GM19438 (cell line): ENCODE measurements at regions not wholly inside any gene's neighbourhood (a gene's known extent, or its start where the extent isn't known, plus 50 kb on each side); places are given as distances from the start of the nearest gene placed in this dataset.

Source experiments
- ATAC-seq: cut with Tn5 transposase; IDR thresholded peaks from one replicate; pipeline ENCODE4 v1.9.1; 2021; ENCODE audit warnings: low read depth; ENCODE audit not compliant: unreplicated experiment

DNA sequence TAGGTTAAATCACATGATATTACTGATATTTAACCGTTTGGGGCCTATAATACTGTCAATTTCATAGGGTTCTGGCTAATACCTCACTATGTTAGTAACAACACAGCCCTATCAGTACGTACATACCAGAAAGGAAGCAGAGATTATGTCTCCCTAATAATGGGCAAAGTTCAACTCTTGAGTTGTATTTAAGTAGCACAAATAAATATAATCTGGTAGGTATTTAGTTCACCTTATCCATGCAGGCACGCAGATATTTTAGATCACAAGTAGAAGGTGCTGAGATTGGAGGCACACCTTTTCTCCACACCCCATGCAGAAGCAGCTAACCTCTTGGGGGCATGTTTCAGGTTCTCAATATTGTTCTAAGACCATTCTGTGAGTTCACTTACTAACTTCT, 118.9 kb downstream of the IRS1 start:
- no peak for ATAC-seq

DNA sequence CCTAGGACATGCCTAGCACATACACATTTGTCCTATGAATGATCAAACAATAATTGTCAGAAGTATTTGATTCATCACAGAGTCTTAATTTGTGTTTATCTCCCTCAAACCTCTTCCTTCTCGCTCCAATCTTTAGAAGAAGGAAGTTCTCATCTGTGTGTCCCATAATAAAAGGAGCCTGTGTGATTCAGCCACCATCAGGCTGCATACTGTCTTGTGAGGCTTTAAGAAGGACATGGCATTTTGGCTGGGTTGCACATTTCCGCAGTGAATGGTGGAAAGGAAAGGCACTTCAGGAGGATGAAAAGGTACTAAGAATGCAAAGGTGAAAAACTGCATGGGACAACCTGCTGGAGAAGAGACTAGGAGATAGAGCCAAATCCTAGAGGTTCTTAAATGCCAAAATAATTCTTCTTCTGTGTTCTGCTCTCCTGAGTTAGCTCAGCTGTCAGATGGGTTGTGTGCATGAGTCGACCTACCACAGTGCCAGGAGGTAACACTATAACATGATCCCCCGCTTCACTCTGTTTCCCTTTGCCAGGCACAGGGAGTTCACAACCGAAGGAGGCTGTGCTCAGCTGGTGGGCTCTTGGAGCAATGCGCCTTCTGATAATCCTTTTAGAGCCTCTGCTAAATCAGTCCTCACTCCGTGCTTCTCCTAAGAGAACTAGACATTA, 120.1 kb downstream of the IRS1 start:
- no peak for ATAC-seq

DNA sequence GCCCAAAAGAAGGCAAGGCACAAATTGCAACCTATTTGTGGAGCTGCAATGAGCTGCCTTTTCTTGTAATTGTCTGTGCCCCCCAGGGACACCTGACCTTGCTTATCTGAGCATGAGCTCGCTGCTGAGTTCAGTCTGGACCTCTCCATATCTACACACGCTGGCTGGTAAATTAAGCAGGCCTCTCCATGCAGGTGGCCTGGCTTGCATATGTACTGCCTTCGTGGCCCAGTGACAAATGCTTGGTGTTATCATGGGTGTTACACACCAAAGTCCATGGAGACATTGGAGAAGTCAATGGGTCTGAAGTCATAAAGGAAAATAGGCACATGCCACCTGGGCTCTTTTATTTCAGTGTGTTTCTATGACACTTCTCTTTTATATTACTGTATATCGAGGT, 121.2 kb downstream of the IRS1 start:
- ATAC-seq: no peak

DNA sequence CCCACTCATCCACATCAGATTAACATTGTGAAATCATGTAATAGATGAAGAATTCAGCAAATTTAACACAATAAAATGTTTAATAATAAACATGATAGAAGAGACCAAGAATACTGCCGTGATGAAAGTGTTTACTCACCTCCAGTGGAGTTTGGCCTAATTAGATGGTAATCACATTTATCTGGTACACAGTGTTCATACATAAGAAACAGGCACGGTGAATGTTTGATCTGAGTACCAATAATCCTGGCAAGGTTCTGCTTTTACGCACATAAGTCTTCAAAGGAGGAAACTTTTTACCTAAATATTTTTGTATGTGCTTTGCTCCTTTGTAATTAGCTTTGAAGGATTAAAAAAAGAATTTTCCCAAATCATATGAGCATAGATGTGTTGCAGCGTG, 122.5 kb downstream of the IRS1 start:
- ATAC-seq: no peak

DNA sequence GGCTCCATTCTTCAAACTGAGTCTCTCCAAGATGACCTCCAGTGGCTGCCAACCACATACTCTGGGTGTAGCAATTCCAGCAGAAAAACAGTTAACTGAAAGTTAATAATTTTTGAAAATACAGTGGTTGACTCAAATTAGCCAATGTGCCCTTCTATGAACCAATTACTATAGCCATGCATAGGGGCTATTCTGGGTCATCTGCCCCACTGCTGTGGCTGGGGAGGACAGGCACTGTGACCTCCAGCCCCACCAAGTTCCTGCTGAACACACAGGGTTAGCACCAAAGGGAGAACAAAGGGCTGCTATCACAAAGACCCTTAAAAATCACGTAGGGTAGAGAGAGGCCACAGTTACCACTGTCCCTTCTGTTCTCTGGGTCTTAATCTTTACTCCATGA, 123.0 kb downstream of the IRS1 start:
- no peak for ATAC-seq

DNA sequence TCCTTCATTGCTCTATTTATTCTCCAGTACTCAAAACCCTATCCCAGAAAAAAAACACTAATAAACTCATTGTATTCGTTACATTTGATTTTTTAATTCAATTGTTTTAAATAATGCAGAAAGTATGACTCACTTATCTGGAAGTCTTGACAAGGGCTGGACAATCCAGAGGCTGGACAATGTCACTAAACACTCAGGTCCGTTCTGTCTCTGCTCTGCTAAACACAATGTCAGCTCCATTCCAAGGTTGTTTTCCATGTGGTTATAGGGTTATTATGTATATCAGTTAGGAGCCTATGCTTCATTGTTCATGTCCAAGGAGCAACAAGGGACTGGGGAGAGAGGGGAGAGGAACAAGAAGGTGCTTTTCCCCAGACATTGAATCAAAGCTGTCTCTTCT, 125.5 kb downstream of the IRS1 start:
- ATAC-seq: no peak

DNA sequence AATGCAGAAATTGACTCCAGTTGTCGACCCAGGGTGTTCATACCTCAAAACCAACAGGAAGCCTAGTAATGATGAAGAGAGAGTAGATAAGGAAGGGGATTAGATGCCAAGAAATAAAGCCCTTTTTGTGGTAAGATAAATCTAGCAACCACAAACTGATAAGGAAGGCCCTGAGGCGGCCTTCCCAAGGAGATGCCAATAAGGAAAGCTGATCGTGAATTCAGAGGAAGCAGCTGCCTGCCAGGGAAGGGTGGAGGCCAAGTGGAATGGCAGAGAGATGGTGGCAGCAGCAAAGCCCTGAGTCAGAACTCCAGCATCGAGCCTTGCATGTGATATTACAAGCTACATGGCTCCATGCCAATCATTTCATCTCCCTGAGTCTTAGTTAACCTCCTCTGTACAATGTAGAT, 126.3 kb downstream of the IRS1 start:
- no peak for ATAC-seq

DNA sequence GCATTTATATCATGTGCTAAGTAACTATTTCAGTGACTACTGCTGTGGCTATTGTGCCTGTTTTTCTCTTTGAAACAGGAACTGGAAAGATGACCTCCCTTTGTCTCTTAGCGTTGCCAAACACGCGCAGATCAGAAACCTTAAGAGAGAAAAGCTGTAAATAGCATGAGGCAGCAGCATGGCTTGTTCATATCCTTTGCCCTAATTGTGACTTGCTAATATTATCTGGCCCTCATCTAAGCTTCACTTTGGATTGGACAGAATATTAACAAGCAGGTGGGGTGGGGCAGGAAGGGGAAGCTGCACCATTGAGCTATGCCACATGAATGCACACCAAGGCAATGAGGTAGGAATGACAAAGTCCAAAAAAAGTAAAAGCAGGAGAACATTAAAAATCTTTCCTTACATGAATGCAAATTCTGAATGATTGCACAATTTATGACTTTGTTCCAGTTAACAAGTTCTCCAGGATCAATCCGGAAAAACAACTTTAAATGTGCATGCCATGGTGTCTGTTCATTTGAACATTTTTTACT, 128.4 kb downstream of the IRS1 start:
- no peak for ATAC-seq

DNA sequence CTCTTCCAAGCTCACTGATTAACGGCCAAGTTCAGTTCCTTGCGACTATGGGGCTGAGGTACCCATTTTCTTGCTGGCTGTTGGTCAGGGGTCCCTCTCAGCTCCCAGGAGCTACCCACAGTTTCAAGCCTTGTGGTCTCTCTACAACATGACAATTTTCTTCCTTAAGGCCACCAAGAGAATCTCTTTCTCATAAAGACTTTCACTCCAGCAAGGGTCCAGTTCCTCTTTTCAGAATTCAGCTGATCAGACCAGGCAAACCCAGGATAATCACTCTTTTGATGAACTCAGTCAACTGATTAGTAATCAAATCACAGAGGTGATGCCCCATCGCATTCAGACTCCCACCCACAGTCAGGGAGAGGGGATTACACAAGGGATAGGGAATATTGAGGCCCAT, 129.7 kb downstream of the IRS1 start:
- peak; percentile 54 for ATAC-seq

DNA sequence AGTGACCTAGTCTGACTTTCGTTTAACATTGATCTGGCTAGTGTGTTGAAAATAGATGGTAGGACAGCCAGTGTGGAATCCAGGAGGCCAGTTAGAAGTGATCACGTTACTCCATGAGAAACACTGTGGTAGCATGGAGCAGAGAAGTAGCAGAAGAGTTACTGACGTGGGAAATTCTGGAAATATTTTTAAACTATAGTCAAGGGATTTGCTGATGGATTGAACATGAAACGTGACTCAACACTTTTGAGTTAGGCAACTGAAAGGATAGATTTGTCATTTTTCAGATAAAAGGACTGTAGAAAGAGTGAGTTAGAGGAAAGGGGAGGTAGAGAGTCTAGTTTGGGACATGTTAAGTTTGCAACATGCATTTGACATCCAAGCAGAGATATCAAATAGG, 130.4 kb downstream of the IRS1 start:
- no peak for ATAC-seq

DNA sequence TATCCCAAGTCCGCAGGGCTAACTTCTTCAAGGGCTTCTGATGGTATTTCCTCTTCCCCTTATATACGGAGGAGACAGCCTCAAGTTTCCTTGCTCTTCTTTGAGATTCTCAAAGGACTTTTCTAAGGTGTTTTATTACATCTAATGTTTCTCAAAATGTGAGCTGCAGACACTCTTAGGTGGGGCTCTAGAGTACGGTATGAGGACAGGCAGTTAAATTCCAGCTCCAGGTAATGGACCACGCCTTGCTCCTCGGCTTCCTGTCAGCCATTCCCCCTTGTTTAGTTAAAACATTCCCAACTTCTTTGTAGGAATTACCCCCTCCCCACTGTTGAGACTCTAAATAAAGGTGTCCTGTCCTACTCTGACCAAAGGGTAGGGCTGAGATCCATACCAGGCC, 131.9 kb downstream of the IRS1 start:
- ATAC-seq: no peak

DNA sequence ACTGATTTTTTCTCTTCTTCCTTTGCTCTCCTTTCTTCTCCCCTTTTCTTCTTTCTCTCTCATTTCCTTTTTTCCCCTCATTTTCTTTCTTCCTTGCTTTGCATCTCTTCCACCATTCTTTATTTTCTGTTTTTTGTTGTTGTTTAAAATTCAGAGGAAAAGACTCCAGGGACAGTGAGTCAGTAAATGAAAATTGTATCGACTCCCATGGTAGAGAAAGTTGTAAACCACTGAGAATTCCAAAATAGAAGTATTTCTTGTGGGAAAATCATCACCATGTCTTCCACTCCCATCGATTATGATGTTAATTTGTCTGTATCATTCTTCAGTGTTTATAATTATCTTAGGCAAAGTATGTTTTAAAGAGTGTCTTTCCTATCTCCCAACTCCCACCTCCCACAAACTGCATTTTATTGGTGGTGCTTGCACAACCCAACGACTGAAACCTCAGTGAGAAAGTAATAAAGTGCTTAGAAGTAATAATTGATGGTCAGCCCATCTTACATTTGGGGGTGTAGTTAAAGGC, 134.3 kb downstream of the IRS1 start:
- no peak for ATAC-seq

DNA sequence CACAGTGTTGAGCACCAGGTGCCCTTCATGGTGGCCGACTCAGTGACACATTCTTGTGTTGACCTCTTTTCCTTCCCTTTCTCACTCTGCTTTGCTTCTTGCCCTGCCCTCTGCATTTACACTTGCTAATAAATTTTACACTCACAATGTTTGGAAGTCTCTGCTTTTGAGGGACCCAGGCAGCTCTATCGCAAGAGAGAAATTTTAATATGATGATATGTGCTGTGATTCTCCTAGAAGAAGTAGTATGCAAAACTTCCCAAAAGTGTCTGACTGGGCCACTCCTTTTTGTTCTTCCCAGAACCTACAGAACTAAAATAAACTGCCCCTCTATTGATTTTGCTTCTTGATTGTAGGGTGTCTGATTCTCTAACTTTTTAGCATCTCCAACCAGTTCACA, 135.0 kb downstream of the IRS1 start:
- ATAC-seq: no peak

DNA sequence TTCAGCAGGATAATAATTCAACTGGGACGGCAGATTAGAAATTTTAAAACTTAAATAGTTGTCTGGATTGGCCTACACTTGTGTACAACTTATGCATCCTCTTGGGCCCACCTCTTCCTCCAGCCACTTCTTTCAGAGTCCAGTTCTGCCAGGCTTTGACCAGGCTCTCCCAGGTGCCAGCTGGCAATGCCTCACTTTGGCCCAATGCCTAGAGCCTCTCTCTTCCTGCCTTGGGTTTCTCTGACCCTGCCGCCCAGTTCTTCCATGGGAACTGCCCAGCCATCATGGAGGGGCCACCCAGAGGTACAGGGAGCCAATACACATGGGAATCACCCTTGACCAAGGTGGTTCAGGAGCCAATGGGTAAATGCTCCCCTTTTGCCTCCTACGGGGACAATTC, 135.5 kb downstream of the IRS1 start:
- ATAC-seq: no peak

DNA sequence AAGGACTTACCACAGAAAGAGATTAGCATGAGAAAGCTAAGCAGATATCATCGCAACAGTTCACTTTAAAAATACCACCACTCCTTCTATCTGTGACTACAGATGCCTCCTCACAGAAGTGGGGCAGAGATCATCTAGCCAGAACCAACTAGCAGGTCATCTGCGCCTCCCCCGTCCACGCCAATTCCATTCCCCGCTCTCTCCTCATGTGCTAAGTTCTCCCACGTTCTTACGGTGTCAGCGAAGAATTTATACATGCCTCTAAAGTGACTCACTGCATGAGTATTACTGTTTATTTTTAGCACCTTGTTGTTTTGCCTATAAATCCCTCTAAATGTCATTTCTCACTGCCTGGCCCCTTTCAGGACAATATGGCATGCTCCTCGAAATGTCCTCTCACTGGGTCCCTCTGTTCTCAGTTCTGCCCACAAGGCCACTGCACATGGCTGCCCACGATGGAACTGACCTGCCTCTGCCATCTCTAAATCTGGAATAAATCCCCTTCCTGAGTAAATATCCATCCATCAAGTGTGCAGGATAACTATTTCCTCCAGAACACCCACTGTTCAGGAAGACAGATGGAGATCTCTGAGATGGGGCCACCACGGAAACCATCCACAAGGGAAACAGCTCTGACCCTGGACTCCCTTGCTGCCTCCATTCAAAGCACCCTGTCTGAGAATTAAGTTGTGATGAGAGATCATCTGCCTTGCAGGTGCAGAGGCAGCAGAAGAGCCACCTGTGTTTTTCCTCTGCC, 137.7 kb downstream of the IRS1 start:
- no peak for ATAC-seq

DNA sequence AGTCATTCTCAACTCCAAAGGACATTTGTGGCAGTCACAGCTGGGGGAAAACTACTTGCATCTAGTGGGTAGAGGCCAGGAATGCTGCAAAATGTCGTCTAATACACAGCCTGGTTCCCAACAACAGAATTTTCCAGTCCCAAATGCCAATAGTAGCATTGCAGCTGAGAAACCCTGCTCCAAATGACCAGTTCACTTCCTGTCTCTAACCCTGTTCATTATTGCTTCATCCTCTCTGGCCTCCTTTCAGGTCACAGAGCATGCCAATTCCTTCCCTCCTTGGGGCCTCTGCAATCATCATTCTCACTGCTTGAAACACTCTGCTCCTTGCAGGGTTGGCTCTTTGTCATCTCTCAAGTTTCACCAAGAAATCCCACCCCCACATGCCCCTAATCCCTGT, 139.1 kb downstream of the IRS1 start:
- ATAC-seq: no peak

DNA sequence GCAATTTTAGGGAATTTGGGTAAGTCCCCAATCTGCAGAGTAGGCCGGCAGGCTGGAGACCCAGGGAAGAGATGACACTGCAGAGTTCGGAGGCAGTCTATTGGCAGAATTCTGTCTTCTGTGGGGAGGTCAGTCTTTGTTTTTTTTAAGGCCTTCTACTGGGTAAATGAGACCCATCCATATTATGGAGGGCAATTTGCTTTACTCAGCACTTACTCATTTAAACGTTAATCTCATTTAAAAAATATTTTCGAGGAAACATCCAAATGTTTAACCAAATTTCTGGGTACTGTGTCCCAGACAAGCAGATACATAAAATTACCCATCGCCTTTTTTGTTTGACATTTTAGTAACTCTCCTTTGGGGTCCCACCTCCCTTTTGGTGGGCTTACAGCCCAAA, 139.5 kb downstream of the IRS1 start:
- ATAC-seq: no peak

DNA sequence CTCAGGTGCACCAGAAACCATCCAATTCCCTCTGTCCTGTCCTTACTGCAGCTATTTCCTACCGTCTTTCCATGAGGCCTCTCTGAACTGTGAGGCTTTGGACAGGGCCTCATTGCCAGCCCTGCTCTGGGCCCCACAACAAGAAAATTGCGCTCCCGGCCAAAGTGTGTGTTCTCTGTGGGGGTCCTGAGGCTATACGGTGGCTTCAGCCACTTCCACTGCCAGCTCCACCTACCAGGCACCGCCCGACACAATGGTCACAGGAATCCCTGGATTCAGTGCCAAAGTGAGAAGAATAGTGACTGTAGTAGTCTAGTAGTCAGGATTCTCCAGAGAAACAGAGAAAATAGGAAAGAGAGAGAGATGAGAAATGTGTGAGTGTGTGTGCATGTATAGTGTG, 140.2 kb downstream of the IRS1 start:
- ATAC-seq: no peak

DNA sequence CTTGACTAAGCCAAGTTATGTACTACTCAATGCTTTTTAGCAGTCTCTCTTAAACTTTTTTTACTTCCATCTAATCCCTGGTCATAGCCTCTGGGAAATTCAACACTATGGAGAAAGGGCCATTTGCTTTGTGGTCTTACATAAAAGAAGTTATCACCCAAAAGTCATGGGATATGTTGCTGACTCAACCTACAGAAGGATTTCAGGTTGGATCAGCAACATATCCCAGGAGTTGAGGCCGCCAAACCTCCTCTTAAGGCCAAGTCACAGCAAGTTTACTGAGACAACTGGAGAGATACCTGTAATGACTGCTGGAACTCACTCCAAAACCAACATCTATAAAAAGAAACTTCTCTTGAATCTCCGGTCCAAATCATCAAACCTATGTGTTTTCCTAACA, 141.1 kb downstream of the IRS1 start:
- ATAC-seq: no peak

DNA sequence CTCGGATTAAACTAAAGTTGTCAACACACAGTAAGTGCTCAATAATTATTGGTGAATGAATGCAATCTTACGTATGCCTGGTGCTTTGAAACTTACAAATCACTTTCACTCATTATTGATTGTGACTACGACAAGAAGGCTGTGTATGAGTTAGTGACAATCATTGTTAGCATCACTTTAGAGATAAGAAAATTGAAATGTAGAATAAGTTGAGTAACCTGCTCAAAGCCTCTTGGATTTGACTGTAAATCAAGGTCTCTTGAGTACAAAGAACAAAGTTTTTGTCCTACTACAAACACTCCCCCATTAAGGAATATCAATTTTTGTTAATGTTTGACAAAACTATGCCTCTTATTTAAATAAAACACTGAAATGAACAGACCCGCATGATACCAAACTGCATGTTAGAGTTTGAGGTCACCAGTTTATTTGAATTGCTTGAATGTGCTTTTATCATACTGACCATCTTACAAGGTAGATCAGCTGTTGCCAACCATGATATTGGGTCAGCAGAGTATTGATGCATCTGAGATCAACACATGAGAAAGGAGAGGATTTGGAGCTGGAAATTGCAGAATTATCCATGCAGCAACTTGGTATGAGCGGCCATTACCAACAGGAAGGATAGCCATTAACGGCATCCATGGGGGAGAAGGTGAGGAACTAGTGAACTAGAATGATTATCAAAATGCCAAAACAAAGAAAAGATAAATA, 142.1 kb downstream of the IRS1 start:
- ATAC-seq: no peak

DNA sequence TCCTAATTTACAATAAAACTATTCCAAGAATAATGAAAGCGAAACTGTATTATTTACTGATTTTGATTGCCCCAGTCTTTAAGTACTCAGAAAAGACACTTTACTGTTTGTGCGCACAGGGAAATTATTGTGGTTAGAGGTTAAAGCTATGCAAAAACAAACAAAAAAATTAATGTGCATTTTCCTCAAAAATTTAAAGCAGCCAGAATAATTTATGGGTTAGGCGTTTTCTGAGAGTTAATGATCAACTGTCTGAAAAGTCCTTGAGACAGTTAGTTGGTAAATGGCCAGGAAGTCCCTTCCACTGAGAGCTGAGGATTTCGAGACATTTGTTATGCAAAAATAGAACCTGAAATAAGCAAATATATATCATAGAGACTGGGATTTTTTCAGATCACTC, 143.3 kb downstream of the IRS1 start:
- no peak for ATAC-seq
